Hepatocyte (in vitro differentiated cells): ENCODE measurements at regions not wholly inside any gene's neighbourhood (a gene's known extent, or its start where the extent isn't known, plus 50 kb on each side); places are given as distances from the start of the nearest gene placed in this dataset.

Experiments
- EZH2 ChIP-seq: fragments of 200-600 bp; sonication (generic); IDR thresholded peaks from 2 replicates; pipeline ENCODE4 v1.6.1; 2016; ENCODE audit warnings: antibody characterized with exemption, mild to moderate bottlenecking, borderline replicate concordance
- TF ChIP-seq, protein P1 (sequence below): fragments of 200-600 bp; sonication (generic); IDR thresholded peaks from 2 replicates; pipeline ENCODE4 v1.5.1; 2016; ENCODE audit warnings: antibody characterized with exemption, mild to moderate bottlenecking; ENCODE audit not compliant: poor library complexity

DNA sequence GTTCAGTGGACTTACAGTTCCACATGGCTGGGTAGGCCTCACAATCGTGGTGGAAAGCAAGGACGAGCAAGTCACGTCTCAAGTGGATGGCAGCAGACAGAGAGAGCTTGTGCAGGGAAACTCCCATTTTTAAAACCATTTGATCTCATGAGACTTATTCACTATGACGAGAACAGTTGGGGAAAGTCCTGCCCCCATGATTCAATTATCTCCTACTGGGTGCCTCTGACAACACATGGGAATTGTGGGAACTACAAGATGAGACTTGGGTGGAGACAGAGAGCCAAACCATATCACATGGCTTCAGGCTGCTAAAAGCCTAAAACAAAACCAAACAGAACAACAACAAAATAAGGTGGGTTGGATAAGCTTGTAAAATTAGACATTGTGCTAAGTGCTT, 194.4 kb upstream of the CPEB2 start:
- TF ChIP-seq, protein P1, sequence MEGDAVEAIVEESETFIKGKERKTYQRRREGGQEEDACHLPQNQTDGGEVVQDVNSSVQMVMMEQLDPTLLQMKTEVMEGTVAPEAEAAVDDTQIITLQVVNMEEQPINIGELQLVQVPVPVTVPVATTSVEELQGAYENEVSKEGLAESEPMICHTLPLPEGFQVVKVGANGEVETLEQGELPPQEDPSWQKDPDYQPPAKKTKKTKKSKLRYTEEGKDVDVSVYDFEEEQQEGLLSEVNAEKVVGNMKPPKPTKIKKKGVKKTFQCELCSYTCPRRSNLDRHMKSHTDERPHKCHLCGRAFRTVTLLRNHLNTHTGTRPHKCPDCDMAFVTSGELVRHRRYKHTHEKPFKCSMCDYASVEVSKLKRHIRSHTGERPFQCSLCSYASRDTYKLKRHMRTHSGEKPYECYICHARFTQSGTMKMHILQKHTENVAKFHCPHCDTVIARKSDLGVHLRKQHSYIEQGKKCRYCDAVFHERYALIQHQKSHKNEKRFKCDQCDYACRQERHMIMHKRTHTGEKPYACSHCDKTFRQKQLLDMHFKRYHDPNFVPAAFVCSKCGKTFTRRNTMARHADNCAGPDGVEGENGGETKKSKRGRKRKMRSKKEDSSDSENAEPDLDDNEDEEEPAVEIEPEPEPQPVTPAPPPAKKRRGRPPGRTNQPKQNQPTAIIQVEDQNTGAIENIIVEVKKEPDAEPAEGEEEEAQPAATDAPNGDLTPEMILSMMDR: no peak
- no peak for TF ChIP-seq EZH2
